Stomach (tissue), 8 donors: ENCODE measurements at regions not wholly inside any gene's neighbourhood (a gene's known extent, or its start where the extent isn't known, plus 50 kb on each side); places are given as distances from the start of the nearest gene placed in this dataset.

ENCODE experiments used
- DNase-seq, 2 donors: peaks; one replicate each; pipeline versions ENCODE4 v3.0.0 to v3.0.0-alpha.2; 2013 to 2019
- H3K27ac ChIP-seq, 5 donors: fragments of 200-600 bp in 4 of 5; sonication (generic) in 4 of 5; one replicate each; pipeline ENCODE4 v1.5.1; 2013 to 2019; ENCODE audit warnings: mild to moderate bottlenecking in 1 of 5, moderate library complexity in 1 of 5
- H3K27me3 ChIP-seq, 3 donors: fragments of 200-600 bp; sonication (generic); one replicate each; pipeline ENCODE4 v1.5.1; 2017 to 2019; ENCODE audit warnings: mixed run types in 1 of 3
- H3K36me3 ChIP-seq, 4 donors: fragments of 200-600 bp; sonication (generic); 1 replicate in 3 of 4; 2 replicates in 1 of 4; pipeline ENCODE4 v1.5.1; 2016 to 2019
- H3K4me1 ChIP-seq, 4 donors: fragments of 200-600 bp; sonication (generic); one replicate each; pipeline ENCODE4 v1.5.1; 2016 to 2019
- H3K4me3 ChIP-seq, 4 donors: fragments of 200-600 bp; sonication (generic) in 3 of 4; one replicate each; pipeline ENCODE4 v1.5.1; 2016 to 2019; ENCODE audit warnings: mild to moderate bottlenecking in 1 of 4
- H3K9me3 ChIP-seq, 4 donors: fragments of 200-600 bp; sonication (generic); one replicate each; pipeline ENCODE4 v1.5.1; 2016 to 2019
- EP300 ChIP-seq: sonication (generic); formaldehyde crosslinking; IDR thresholded peaks from one replicate; pipeline ENCODE4 v1.6.1; 2017; ENCODE audit warnings: antibody characterized with exemption
- POLR2A ChIP-seq, 4 donors: fragments of 450-650 bp; IDR thresholded peaks; one replicate each; pipeline ENCODE4 v1.6.1; 2016; ENCODE audit warnings: antibody characterized with exemption in 4 of 4, control low read depth in 2 of 4, mild to moderate bottlenecking in 1 of 4, moderate library complexity in 1 of 4
- POLR2AphosphoS5 ChIP-seq, 3 donors: sonication (generic); formaldehyde crosslinking; IDR thresholded peaks; one replicate each; pipeline ENCODE4 v1.6.1; 2016; ENCODE audit warnings: antibody characterized with exemption in 3 of 3
- WGBS, 5 donors: extraction: QIAGEN DNeasy Blood & Tissue Kit in 3 of 5; methylation state at CpG; one replicate each; pipeline versions ENCODE4 v1.1.5 to v1.1.7; 2013 to 2018; 5-methylcytosine and 5-hydroxymethylcytosine counted together
- intact Hi-C: fragments of 100-400 bp; cut with DNase I; formaldehyde crosslinking; loops from one replicate; pipeline ENCODE4 v1.15.1; 2023; ENCODE audit warnings: low total_unique reads
- TF ChIP-seq, protein P1 (sequence below), 7 experiments: fragments of 450-650 bp in 4 of 7; fragments of 200-600 bp in 3 of 7; sonication (generic) in 3 of 7; IDR thresholded peaks; one replicate each; pipeline ENCODE4 v1.5.1; 2016 to 2019; ENCODE audit warnings: antibody characterized with exemption in 7 of 7, control low read depth in 2 of 7, mild to moderate bottlenecking in 1 of 7
- donor health status: healthy with polysubstance abuse.
- donor health status: Bipolar disorder and iron deficiency.
- donor health status: healthy.

GRCh38 chr9:126027566-126027965 is 280.4 kb downstream of the PBX3 start:
- no peaks in the 10 kb centered on the region for H3K36me3 ChIP-seq
- DNase-seq, result no peak
- no peak overlapping the region for H3K4me3 ChIP-seq
- TF ChIP-seq POLR2A (IDR thresholded peaks at IDR 0.05), result no peak
- TF ChIP-seq EP300, result no peak
- TF ChIP-seq POLR2AphosphoS5 (IDR thresholded peaks at IDR 0.05), result no peak
- TF ChIP-seq, protein P1, sequence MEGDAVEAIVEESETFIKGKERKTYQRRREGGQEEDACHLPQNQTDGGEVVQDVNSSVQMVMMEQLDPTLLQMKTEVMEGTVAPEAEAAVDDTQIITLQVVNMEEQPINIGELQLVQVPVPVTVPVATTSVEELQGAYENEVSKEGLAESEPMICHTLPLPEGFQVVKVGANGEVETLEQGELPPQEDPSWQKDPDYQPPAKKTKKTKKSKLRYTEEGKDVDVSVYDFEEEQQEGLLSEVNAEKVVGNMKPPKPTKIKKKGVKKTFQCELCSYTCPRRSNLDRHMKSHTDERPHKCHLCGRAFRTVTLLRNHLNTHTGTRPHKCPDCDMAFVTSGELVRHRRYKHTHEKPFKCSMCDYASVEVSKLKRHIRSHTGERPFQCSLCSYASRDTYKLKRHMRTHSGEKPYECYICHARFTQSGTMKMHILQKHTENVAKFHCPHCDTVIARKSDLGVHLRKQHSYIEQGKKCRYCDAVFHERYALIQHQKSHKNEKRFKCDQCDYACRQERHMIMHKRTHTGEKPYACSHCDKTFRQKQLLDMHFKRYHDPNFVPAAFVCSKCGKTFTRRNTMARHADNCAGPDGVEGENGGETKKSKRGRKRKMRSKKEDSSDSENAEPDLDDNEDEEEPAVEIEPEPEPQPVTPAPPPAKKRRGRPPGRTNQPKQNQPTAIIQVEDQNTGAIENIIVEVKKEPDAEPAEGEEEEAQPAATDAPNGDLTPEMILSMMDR (IDR thresholded peaks at IDR 0.05), result no peak
- 36 to 59% (median 47%) methylated on average over 5 of the region's 5 CpGs for WGBS, 5 donors
- H3K4me1 ChIP-seq, result no peaks in the 10 kb centered on the region
- H3K27me3 ChIP-seq, result peaks cover 0 to 17% (median 13%) of the 10 kb centered on the region in 3 donors
- H3K9me3 ChIP-seq, result no peaks in the 10 kb centered on the region
- H3K27ac ChIP-seq, result no peak overlapping the region
- intact Hi-C loops, result no loop called here

DNA sequence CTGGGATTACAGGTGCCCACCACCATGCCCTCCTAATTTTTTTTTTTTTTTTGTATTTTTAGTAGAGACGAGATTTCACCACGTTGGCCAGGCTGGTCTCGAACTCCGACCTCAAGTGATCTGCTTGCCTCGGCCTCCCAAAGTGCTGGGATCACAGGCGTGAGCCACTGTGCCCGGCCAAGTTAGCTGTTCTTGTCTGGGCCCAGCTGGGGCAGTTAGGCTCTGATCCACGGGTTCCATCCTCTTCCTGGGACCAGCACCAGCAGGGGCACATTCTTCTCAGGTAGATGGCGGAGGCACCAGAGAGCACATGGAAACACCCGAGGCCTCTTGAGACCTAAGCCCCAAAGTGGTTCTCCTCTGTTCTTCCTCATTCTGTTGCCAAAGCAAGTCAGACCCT is 281.6 kb downstream of the PBX3 start:
- Histone ChIP-seq H3K27ac (no peak overlapping the region), H3K4me3 (no peak overlapping the region), H3K4me1 (no peaks in the 10 kb centered on the region), H3K9me3 (no peaks in the 10 kb centered on the region), H3K27me3 (peaks cover 0 to 17% (median 13%) of the 10 kb centered on the region in 3 donors), H3K36me3 (no peaks in the 10 kb centered on the region)
- no peak for DNase-seq
- 90 to 95% (median 93%) methylated on average over 10 of the region's 10 CpGs for whole genome bisulfite sequencing, 5 donors
- intact Hi-C loops, result no loop called here
- TF ChIP-seq EP300 (no peak), POLR2AphosphoS5 (IDR thresholded peaks at IDR 0.05) (no peak), POLR2A (IDR thresholded peaks at IDR 0.05) (no peak)
- TF ChIP-seq, protein P1 (IDR thresholded peaks at IDR 0.05), result no peak

DNA sequence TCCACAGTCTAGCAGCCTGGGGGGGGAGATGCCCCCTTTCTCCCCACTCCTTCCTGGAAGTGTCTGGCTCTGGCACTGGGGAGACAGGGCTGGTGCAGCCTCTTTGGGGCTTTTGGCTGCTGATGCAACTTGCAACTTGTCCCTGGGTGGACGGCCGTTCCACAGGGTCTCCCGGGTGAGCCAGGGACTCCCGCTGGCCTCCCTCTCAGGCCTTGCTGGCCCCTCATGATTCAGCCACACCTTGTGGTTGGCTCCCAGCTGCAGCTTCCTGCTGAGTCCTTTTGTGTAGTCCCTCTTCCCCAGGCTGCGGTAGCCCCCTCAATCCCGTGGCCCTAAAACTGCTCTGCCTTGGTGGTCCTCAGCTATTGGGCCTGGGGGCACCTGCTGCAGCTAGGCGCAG is 283.5 kb downstream of the PBX3 start:
- WGBS, 5 donors, result 61 to 80% (median 73%) methylated on average over 7 of the region's 7 CpGs
- TF ChIP-seq EP300, result no peak
- TF ChIP-seq POLR2A (IDR thresholded peaks at IDR 0.05), result no peak
- TF ChIP-seq POLR2AphosphoS5 (IDR thresholded peaks at IDR 0.05), result no peak
- TF ChIP-seq, protein P1 (IDR thresholded peaks at IDR 0.05), result no peak
- Histone ChIP-seq H3K36me3 (no peaks in the 10 kb centered on the region), H3K9me3 (no peaks in the 10 kb centered on the region), H3K4me3 (no peak overlapping the region), H3K27ac (no peak overlapping the region), H3K27me3 (peaks cover 0 to 20% (median 17%) of the 10 kb centered on the region in 3 donors), H3K4me1 (no peaks in the 10 kb centered on the region)
- intact Hi-C loops, result no loop called here
- no peak for DNase-seq

- Histone ChIP-seq H3K27ac (no peak overlapping the region), H3K4me1 (no peaks in the 10 kb centered on the region), H3K9me3 (no peaks in the 10 kb centered on the region), H3K36me3 (no peaks in the 10 kb centered on the region), H3K27me3 (peaks cover 0 to 24% (median 17%) of the 10 kb centered on the region in 3 donors), H3K4me3 (no peak overlapping the region)
- WGBS, 5 donors, result 84 to 92% (median 89%) methylated on average over 6 to 9 of the region's 9 CpGs
- intact Hi-C loops, result no loop called here
- no peak for DNase-seq
- no peak for TF ChIP-seq POLR2AphosphoS5 (IDR thresholded peaks at IDR 0.05)
- TF ChIP-seq, protein P1 (IDR thresholded peaks at IDR 0.05), result no peak
- no peak for TF ChIP-seq EP300
- no peak for TF ChIP-seq POLR2A (IDR thresholded peaks at IDR 0.05)
Measured at GRCh38 chr9:126031116-126031515, 283.9 kb downstream of the PBX3 start.
